ENCODE measurements at regions not wholly inside any gene's neighbourhood (a gene's known extent, or its start where the extent isn't known, plus 50 kb on each side); places are given as distances from the start of the nearest gene placed in this dataset.

DNA sequence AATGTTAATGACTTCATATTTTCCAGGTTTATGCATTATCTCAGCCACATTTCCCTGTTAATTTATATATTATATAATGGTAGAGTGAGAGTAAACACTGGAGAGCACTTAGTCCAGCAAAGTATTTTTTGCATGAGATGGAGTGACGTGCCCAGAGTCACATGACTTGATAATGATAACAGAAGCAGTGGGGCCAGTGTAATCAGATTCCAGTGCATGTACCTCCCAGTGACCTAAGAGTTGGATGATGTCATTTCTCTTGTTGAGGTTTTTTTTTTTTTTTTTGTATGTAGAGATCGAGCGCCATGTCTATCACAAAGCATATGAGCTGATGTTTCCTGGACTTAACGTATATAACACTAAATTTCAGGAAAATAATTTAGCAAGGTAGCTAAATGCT, 375.3 kb downstream of the CNTN6 start:
- CTCF ChIA-PET = no interaction called here
- H3K4me3 Mint-ChIP-seq (ENCODE audit: unreplicated experiment) = no peak overlapping the region
- no peaks in the 10 kb centered on the region for H3K4me1 Mint-ChIP-seq (ENCODE audit: low read depth, unreplicated experiment)
- H3K27ac Mint-ChIP-seq (ENCODE audit: unreplicated experiment) = no peak overlapping the region
- POLR2A ChIA-PET = no interaction called here
- no peaks in the 10 kb centered on the region for H3K9me3 Mint-ChIP-seq (ENCODE audit: unreplicated experiment)
- Histone ChIP-seq H3K27me3 (replicated peaks; ENCODE audit: control insufficient read depth, insufficient read depth, low read length) (no peaks in the 10 kb centered on the region), H3K36me3 (ENCODE audit: control insufficient read depth, insufficient read depth, low read length) (no peaks in the 10 kb centered on the region), H3K9me3 (no peaks in the 10 kb centered on the region), H3K4me1 (no peaks in the 10 kb centered on the region), H3K4me3 (ENCODE audit: low read depth, low read length) (no peak overlapping the region)
- DNase-seq = no peak
- TF ChIP-seq, protein P1, sequence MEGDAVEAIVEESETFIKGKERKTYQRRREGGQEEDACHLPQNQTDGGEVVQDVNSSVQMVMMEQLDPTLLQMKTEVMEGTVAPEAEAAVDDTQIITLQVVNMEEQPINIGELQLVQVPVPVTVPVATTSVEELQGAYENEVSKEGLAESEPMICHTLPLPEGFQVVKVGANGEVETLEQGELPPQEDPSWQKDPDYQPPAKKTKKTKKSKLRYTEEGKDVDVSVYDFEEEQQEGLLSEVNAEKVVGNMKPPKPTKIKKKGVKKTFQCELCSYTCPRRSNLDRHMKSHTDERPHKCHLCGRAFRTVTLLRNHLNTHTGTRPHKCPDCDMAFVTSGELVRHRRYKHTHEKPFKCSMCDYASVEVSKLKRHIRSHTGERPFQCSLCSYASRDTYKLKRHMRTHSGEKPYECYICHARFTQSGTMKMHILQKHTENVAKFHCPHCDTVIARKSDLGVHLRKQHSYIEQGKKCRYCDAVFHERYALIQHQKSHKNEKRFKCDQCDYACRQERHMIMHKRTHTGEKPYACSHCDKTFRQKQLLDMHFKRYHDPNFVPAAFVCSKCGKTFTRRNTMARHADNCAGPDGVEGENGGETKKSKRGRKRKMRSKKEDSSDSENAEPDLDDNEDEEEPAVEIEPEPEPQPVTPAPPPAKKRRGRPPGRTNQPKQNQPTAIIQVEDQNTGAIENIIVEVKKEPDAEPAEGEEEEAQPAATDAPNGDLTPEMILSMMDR (IDR thresholded peaks at IDR 0.05; ENCODE audit: insufficient read depth in 1 of 2, low read depth in 1 of 2, low read length in 1 of 2, severe bottlenecking in 1 of 2, unreplicated experiment in 1 of 2) = no peak
- no peaks in the 10 kb centered on the region for H3K36me3 Mint-ChIP-seq (ENCODE audit: insufficient read depth, unreplicated experiment)
- BruUV-seq (replicated peaks) = no TSS peak
- H3K27me3 Mint-ChIP-seq (ENCODE audit: insufficient read depth, unreplicated experiment) = peaks cover 5% of the 10 kb centered on the region
- intact Hi-C loops (cut with micrococcal nuclease; ENCODE audit: unreplicated experiment) = no loop called here

DNA sequence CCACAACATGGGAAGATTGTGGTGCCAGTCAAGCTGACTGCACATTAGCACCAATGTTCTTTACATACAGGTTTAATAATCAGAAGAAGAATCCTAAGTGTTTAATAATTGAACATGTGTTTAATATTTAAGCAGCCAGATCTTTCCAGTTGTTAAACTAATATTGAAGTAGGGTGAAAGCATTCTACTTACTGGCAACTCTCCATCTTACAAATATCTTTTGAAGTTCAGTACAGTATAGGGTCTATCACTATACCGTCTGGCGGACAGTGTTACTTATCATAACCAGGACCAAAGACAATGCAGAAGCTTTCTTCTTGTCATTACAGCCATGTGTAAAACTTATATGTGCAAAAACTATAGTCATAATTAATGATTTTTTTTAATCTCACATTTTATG, 376.4 kb downstream of the CNTN6 start:
- no peak for DNase-seq
- Histone ChIP-seq H3K4me3 (ENCODE audit: low read depth, low read length) (no peak overlapping the region), H3K4me1 (no peaks in the 10 kb centered on the region), H3K9me3 (no peaks in the 10 kb centered on the region), H3K27me3 (replicated peaks; ENCODE audit: control insufficient read depth, insufficient read depth, low read length) (no peaks in the 10 kb centered on the region), H3K36me3 (ENCODE audit: control insufficient read depth, insufficient read depth, low read length) (no peaks in the 10 kb centered on the region)
- no peaks in the 10 kb centered on the region for H3K36me3 Mint-ChIP-seq (ENCODE audit: insufficient read depth, unreplicated experiment)
- POLR2A ChIA-PET = no interaction called here
- no peak overlapping the region for H3K27ac Mint-ChIP-seq (ENCODE audit: unreplicated experiment)
- no TSS peak for BruUV-seq (replicated peaks)
- TF ChIP-seq, protein P1 (IDR thresholded peaks at IDR 0.05; ENCODE audit: insufficient read depth in 1 of 2, low read depth in 1 of 2, low read length in 1 of 2, severe bottlenecking in 1 of 2, unreplicated experiment in 1 of 2) = no peak
- CTCF ChIA-PET = no interaction called here
- H3K4me3 Mint-ChIP-seq (ENCODE audit: unreplicated experiment) = no peak overlapping the region
- intact Hi-C loops (cut with micrococcal nuclease; ENCODE audit: unreplicated experiment) = no loop called here
- H3K9me3 Mint-ChIP-seq (ENCODE audit: unreplicated experiment) = no peaks in the 10 kb centered on the region
- H3K4me1 Mint-ChIP-seq (ENCODE audit: low read depth, unreplicated experiment) = no peaks in the 10 kb centered on the region
- H3K27me3 Mint-ChIP-seq (ENCODE audit: insufficient read depth, unreplicated experiment) = peaks cover 5% of the 10 kb centered on the region

DNA sequence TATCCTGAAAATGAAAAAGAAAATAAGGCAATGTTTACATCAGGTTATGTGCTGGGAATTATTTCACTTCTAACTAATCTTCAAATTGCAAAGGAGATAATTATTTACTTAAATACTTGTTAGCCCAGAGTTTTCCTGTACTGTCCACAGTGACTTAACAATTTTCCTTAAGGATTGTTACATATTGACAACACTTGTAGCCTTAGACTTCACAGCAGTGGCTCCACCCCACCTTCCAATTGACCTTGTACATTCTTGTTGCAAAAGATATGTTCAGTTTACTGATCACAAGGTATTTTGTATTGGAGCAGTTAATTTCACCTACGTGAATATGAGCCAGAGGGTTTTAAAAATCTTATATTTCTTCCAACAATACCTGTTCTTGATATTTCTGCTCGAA, 376.9 kb downstream of the CNTN6 start:
- CTCF ChIA-PET = no interaction called here
- no peaks in the 10 kb centered on the region for H3K4me1 Mint-ChIP-seq (ENCODE audit: low read depth, unreplicated experiment)
- H3K36me3 Mint-ChIP-seq (ENCODE audit: insufficient read depth, unreplicated experiment) = no peaks in the 10 kb centered on the region
- TF ChIP-seq, protein P1 (IDR thresholded peaks at IDR 0.05; ENCODE audit: insufficient read depth in 1 of 2, low read depth in 1 of 2, low read length in 1 of 2, severe bottlenecking in 1 of 2, unreplicated experiment in 1 of 2) = no peak
- no peaks in the 10 kb centered on the region for H3K9me3 Mint-ChIP-seq (ENCODE audit: unreplicated experiment)
- BruUV-seq (replicated peaks) = no TSS peak
- Histone ChIP-seq H3K4me1 (no peaks in the 10 kb centered on the region), H3K36me3 (ENCODE audit: control insufficient read depth, insufficient read depth, low read length) (no peaks in the 10 kb centered on the region), H3K27me3 (replicated peaks; ENCODE audit: control insufficient read depth, insufficient read depth, low read length) (no peaks in the 10 kb centered on the region), H3K4me3 (ENCODE audit: low read depth, low read length) (no peak overlapping the region), H3K9me3 (no peaks in the 10 kb centered on the region)
- DNase-seq = no peak
- no peak overlapping the region for H3K4me3 Mint-ChIP-seq (ENCODE audit: unreplicated experiment)
- H3K27ac Mint-ChIP-seq (ENCODE audit: unreplicated experiment) = no peak overlapping the region
- POLR2A ChIA-PET = no interaction called here
- H3K27me3 Mint-ChIP-seq (ENCODE audit: insufficient read depth, unreplicated experiment) = peaks cover 7% of the 10 kb centered on the region
- intact Hi-C loops (cut with micrococcal nuclease; ENCODE audit: unreplicated experiment) = no loop called here
